ENCODE measurements at regions not wholly inside any gene's neighbourhood (a gene's known extent, or its start where the extent isn't known, plus 50 kb on each side); places are given as distances from the start of the nearest gene placed in this dataset.

GRCh38 chr12:126483145-126484068 lies 1418.2 kb downstream of the AACS start:
- TF ChIP-seq CTCF (IDR thresholded peaks at IDR 0.05; ENCODE audit: low read length) (no peak), EZH2 (IDR thresholded peaks at IDR 0.05; ENCODE audit: borderline replicate concordance, low read length) (no peak)
